ENCODE measurements at regions not wholly inside any gene's neighbourhood (a gene's known extent, or its start where the extent isn't known, plus 50 kb on each side); places are given as distances from the start of the nearest gene placed in this dataset.

DNA sequence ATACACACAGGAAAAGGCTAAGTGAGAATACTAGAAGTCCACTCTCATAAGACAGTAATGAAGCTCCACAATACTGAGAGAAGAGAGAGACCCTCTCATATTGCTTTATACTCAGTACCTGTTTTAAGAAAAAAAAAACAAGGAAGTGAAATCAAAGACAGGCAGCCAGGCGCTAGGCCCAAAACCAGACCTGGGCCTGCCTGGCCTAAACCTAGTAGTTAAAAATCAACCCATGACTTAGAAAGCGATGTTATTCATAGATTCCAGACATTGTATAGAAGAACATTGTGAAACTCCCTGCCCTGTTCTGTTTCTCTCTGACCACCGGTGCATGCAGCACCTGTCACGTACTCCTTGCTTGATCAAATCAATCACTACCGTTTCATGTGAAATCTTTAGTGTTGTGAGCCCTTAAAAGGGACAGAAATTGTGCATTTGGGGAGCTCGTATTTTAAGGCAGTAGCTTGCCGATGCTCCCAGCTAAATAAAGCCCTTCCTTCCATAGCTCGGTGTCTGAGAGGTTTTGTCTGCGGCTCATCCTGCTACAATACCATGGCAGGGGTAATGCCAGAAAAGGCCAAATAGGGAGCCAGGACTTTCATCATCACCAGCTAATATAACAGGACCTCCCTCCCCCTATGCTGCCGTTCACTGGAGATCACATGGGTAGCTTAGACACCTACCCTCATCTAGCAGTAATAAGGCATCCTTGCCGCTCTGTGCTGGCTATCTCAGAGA is 1294.1 kb downstream of the NSUN3 start:
- TF ChIP-seq, protein P1, sequence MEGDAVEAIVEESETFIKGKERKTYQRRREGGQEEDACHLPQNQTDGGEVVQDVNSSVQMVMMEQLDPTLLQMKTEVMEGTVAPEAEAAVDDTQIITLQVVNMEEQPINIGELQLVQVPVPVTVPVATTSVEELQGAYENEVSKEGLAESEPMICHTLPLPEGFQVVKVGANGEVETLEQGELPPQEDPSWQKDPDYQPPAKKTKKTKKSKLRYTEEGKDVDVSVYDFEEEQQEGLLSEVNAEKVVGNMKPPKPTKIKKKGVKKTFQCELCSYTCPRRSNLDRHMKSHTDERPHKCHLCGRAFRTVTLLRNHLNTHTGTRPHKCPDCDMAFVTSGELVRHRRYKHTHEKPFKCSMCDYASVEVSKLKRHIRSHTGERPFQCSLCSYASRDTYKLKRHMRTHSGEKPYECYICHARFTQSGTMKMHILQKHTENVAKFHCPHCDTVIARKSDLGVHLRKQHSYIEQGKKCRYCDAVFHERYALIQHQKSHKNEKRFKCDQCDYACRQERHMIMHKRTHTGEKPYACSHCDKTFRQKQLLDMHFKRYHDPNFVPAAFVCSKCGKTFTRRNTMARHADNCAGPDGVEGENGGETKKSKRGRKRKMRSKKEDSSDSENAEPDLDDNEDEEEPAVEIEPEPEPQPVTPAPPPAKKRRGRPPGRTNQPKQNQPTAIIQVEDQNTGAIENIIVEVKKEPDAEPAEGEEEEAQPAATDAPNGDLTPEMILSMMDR (IDR thresholded peaks at IDR 0.05; ENCODE audit: low read length): no peak
- TF ChIP-seq EZH2 (IDR thresholded peaks at IDR 0.05; ENCODE audit: borderline replicate concordance, low read length): no peak
